ENCODE measurements at regions not wholly inside any gene's neighbourhood (a gene's known extent, or its start where the extent isn't known, plus 50 kb on each side); places are given as distances from the start of the nearest gene placed in this dataset.

DNA sequence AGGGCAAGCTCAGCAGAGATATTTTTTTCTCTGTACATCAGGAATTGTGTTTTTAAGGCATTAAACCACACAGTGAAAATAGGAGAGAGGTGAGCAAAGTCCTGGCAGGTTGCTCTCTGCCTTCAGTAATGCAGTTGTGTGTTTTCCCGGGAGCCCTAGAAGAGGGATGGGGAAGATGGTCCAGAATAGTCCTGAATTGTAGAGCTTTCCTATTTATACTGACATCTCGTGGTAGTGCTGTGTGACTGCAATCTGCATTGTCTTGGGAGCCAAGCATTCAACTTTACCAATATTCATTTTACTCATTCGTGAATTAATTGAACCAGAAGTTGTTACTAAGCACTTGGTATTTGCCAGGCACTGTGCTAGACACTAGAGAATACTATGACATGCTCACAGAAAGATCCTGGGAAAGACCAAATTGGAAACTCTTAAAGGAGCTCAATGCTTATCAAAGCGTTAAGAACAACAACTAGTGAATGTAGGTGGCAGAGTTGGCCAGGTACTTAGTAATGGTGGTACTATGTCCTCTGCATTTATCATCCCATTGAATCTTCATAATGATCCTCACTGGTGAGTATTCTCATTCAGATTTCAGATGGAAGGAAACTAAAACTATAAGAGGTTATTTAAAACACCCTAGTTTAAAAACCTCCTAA lies 214.6 kb downstream of the TRIB2 start:
- Histone ChIP-seq H3K27ac (ENCODE audit: low read depth, low read length) (no peak overlapping the region), H3K9ac (ENCODE audit: low read depth, low read length) (no peak overlapping the region), H3K36me3 (ENCODE audit: insufficient read depth, low read length) (no peaks in the 10 kb centered on the region), H3K4me1 (ENCODE audit: insufficient read depth, low read length) (peaks cover 24% of the 10 kb centered on the region; the same call in 1 of the 2 replicates), H3K9me3 (ENCODE audit: insufficient read depth, low read depth, low read length) (no peaks in the 10 kb centered on the region), H3K27me3 (ENCODE audit: insufficient read depth, low read length) (no peaks in the 10 kb centered on the region), H3K4me3 (ENCODE audit: low read length) (no peak overlapping the region)
- 37% methylated on average over 4 of the region's 4 CpGs for WGBS

DNA sequence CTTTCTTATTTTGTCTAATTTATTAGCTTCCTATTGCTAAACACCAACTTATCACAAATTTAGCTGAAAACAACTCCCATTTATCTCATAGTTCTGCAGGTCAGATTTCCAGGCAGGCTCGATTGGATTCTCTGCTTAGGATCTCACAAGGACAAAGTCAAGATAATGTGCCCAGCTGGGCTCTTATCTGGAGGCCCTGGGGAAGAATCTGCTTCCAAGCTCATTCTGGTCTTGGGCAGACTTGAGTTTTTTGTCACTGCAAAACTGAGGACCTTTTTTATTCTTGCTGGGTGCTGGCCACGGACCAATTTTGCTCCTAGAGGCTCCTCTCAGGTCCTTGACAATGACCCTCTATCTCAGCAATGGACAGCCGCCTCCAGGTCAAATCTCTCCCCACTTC lies 215.5 kb downstream of the TRIB2 start:
- no peak overlapping the region for H3K9ac ChIP-seq (ENCODE audit: low read depth, low read length)
- H3K4me3 ChIP-seq (ENCODE audit: low read length), result no peak overlapping the region
- no peaks in the 10 kb centered on the region for H3K36me3 ChIP-seq (ENCODE audit: insufficient read depth, low read length)
- peaks cover 24% of the 10 kb centered on the region; the same call in 1 of the 2 replicates for H3K4me1 ChIP-seq (ENCODE audit: insufficient read depth, low read length)
- H3K27me3 ChIP-seq (ENCODE audit: insufficient read depth, low read length), result no peaks in the 10 kb centered on the region
- WGBS, result 77% methylated on average over 3 of the region's 3 CpGs
- H3K27ac ChIP-seq (ENCODE audit: low read depth, low read length), result no peak overlapping the region
- H3K9me3 ChIP-seq (ENCODE audit: insufficient read depth, low read depth, low read length), result no peaks in the 10 kb centered on the region

DNA sequence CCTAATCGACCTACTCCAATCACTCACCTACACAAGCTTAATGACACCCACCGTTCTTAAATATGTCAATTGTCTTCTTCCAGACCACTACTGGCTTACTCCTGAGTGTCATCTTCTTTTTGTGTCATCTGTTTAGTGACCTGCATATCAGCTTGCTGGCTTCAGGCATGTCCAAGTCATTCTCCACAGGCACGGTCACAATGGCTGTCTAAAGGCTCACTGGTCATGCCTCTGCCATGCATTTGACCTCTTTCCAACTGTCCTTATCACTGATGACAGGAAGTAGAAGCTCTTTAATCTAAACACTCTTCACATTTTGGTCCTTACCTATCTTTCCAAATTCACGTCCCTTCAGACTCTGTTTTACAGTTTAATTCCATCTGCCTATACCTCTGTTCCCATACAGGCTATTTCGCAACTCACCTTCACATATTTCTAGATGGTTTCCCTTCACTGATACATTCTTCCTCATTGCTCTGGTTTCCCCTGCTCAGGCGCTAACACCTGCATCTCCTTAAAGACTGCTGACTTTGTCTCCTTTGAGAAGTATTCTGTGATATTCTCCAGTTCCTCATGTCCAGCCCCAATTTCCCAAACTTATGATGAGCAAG lies 217.5 kb downstream of the TRIB2 start:
- Histone ChIP-seq H3K9ac (ENCODE audit: low read depth, low read length) (no peak overlapping the region), H3K36me3 (ENCODE audit: insufficient read depth, low read length) (no peaks in the 10 kb centered on the region), H3K27me3 (ENCODE audit: insufficient read depth, low read length) (no peaks in the 10 kb centered on the region), H3K4me1 (ENCODE audit: insufficient read depth, low read length) (peaks cover 9% of the 10 kb centered on the region; the same call in 1 of the 2 replicates), H3K4me3 (ENCODE audit: low read length) (no peak overlapping the region), H3K27ac (ENCODE audit: low read depth, low read length) (no peak overlapping the region), H3K9me3 (ENCODE audit: insufficient read depth, low read depth, low read length) (no peaks in the 10 kb centered on the region)
- 90% methylated on average over 6 of the region's 6 CpGs for WGBS

DNA sequence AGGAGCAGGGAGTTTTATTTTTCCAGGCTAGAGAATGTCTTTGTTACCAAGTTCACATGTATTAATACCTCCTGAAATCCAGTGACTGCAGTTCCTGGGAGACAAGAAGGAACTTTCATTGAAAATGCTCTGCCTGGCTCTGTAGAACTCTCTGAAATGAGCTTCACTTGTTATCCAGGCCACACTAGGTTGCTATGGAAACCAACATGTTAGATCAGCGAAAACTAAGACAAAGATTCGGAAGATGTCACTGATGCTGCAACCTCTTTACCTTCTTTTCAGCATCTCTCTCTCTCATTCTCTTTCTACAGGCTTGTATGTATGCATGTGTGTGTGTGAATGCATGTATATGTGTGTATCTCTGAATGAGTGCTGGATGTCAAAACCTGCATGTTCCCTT lies 218.5 kb downstream of the TRIB2 start:
- H3K9ac ChIP-seq (ENCODE audit: low read depth, low read length), result no peak overlapping the region
- H3K4me3 ChIP-seq (ENCODE audit: low read length), result no peak overlapping the region
- H3K9me3 ChIP-seq (ENCODE audit: insufficient read depth, low read depth, low read length), result no peaks in the 10 kb centered on the region
- no peaks in the 10 kb centered on the region for H3K27me3 ChIP-seq (ENCODE audit: insufficient read depth, low read length)
- H3K36me3 ChIP-seq (ENCODE audit: insufficient read depth, low read length), result no peaks in the 10 kb centered on the region
- no peak overlapping the region for H3K27ac ChIP-seq (ENCODE audit: low read depth, low read length)
- H3K4me1 ChIP-seq (ENCODE audit: insufficient read depth, low read length), result no peaks in the 10 kb centered on the region
- WGBS, result 93% methylated on average over 2 of the region's 2 CpGs

DNA sequence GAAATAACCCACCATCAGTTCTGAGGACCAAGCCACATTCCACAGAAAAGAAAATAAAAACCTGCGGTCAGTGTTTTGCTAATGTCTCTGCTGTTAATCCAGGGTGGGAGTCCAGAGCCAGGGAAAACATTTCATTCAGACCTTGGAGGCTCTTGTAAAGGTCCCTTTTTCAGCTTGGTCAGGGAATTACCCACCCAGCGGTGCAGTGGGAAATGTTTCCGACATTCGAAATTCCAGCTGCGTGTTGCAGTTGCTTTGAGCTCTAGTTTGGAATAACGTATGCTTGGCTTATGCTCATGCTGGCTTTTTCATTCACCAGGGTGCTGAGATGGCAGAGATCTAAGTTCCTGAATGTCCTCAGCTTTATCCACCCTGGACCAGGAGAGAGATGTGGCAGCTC lies 219.1 kb downstream of the TRIB2 start:
- Histone ChIP-seq H3K36me3 (ENCODE audit: insufficient read depth, low read length) (no peaks in the 10 kb centered on the region), H3K9me3 (ENCODE audit: insufficient read depth, low read depth, low read length) (no peaks in the 10 kb centered on the region), H3K9ac (ENCODE audit: low read depth, low read length) (no peak overlapping the region), H3K27ac (ENCODE audit: low read depth, low read length) (no peak overlapping the region), H3K4me1 (ENCODE audit: insufficient read depth, low read length) (no peaks in the 10 kb centered on the region), H3K27me3 (ENCODE audit: insufficient read depth, low read length) (no peaks in the 10 kb centered on the region), H3K4me3 (ENCODE audit: low read length) (no peak overlapping the region)
- 93% methylated on average over 6 of the region's 6 CpGs for WGBS

DNA sequence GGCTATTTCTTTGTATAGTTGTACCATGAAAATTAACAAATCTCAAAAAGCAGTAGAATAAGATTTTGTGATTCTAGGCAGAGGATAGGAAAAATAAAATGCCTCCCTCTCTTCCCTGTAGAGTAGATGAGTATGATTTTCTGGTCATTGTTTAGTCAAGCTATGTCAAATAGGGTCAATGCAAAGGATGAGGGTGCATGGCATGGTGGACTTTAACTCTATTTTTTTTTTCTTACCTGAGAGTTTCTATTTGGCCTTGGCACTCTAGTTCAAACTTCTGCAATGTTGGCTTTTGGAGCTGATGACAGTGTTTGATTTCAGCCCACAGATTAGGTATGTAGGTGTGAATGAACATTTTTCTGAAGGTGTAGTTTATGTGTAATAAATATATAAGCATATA lies 224.5 kb downstream of the TRIB2 start:
- no peaks in the 10 kb centered on the region for H3K36me3 ChIP-seq (ENCODE audit: insufficient read depth, low read length)
- H3K9ac ChIP-seq (ENCODE audit: low read depth, low read length), result no peak overlapping the region
- H3K9me3 ChIP-seq (ENCODE audit: insufficient read depth, low read depth, low read length), result no peaks in the 10 kb centered on the region
- no peak overlapping the region for H3K4me3 ChIP-seq (ENCODE audit: low read length)
- H3K27ac ChIP-seq (ENCODE audit: low read depth, low read length), result no peak overlapping the region
- no peaks in the 10 kb centered on the region for H3K4me1 ChIP-seq (ENCODE audit: insufficient read depth, low read length)
- H3K27me3 ChIP-seq (ENCODE audit: insufficient read depth, low read length), result no peaks in the 10 kb centered on the region

DNA sequence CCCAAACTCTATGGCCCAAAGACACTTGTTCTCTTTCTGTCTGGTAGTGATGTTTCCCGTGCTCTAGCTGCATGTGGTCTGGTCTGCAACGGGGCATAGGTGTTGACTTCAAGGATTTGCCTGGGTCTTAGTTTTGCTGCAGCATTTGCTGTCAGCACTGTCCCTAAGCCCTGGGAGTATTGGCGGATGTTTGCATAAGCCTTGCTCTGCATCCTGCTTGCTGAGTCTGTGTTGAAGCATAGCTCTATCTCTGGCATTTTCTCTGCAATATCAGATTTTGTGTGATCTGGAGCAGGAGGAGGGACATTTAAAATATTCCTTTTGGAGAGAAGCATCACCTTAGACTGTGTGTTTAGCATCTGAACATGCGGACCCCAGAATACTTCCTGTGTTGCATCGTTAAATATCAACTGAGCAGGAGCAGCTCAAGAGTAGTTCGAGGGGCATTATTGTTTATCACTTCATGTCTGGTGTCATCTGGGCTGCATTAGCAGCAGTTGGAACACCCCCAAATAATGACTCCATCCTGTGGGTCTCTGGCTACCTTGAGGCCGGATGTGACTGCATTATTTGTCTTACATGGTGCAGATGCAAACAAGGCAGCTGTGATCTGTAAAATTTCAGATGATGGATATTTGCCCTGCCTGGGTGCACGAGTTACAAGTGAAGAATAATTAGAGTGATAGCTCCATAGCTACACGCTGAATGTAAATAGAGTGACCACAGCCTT lies 231.7 kb downstream of the TRIB2 start:
- Histone ChIP-seq H3K9me3 (ENCODE audit: insufficient read depth, low read depth, low read length) (no peaks in the 10 kb centered on the region), H3K4me1 (ENCODE audit: insufficient read depth, low read length) (peaks cover 6% of the 10 kb centered on the region; the same call in 1 of the 2 replicates), H3K27ac (ENCODE audit: low read depth, low read length) (no peak overlapping the region), H3K36me3 (ENCODE audit: insufficient read depth, low read length) (no peaks in the 10 kb centered on the region), H3K27me3 (ENCODE audit: insufficient read depth, low read length) (no peaks in the 10 kb centered on the region), H3K9ac (ENCODE audit: low read depth, low read length) (no peak overlapping the region), H3K4me3 (ENCODE audit: low read length) (no peak overlapping the region)
- WGBS, result 81% methylated on average over 9 of the region's 9 CpGs

DNA sequence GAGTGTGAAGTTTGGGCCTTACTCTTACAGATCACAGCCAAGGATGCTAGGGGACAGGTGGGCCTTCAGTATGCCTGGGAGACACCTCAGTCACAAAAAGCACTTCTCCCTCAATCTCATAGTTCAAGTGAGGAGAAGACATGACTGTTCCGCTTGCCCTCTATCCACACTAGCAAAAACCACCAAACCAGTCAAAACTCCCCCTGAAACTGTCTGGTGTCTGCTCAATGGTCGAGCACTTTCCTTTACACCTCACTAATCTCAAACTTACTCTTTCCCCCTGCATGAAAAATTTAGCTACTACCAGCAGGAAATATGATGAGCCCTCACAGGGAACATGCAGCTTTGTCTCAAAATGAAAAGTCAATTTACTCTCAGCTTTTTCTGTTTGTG lies 232.2 kb downstream of the TRIB2 start:
- WGBS, result over 99% methylated on average over 2 of the region's 2 CpGs
- H3K27ac ChIP-seq (ENCODE audit: low read depth, low read length), result no peak overlapping the region
- no peaks in the 10 kb centered on the region for H3K27me3 ChIP-seq (ENCODE audit: insufficient read depth, low read length)
- no peak overlapping the region for H3K9ac ChIP-seq (ENCODE audit: low read depth, low read length)
- peaks cover 6% of the 10 kb centered on the region; the same call in 1 of the 2 replicates for H3K4me1 ChIP-seq (ENCODE audit: insufficient read depth, low read length)
- H3K9me3 ChIP-seq (ENCODE audit: insufficient read depth, low read depth, low read length), result no peaks in the 10 kb centered on the region
- H3K36me3 ChIP-seq (ENCODE audit: insufficient read depth, low read length), result no peaks in the 10 kb centered on the region
- H3K4me3 ChIP-seq (ENCODE audit: low read length), result no peak overlapping the region

DNA sequence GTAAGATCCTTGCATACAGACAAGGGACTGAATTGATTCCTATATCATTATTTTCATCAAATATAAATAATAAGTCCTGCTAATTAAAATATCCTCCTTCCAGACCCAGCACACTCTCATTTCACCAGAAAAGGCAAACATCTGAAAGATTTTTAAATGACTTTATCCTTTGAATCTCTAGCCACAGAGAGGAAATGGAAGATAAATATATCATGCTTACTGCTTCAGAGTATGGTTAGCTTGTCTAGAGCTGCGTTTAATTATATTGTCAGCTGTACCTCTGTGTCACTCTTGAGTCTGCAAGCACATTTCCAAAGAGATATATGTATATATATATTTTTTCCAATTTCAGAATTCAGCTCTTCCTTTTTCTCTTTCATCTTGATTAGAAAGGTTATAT lies 232.7 kb downstream of the TRIB2 start:
- no peak overlapping the region for H3K9ac ChIP-seq (ENCODE audit: low read depth, low read length)
- H3K4me3 ChIP-seq (ENCODE audit: low read length), result no peak overlapping the region
- no peaks in the 10 kb centered on the region for H3K27me3 ChIP-seq (ENCODE audit: insufficient read depth, low read length)
- H3K27ac ChIP-seq (ENCODE audit: low read depth, low read length), result no peak overlapping the region
- 100% methylated on average over 1 of the region's 1 CpG for WGBS
- no peaks in the 10 kb centered on the region for H3K9me3 ChIP-seq (ENCODE audit: insufficient read depth, low read depth, low read length)
- no peaks in the 10 kb centered on the region for H3K36me3 ChIP-seq (ENCODE audit: insufficient read depth, low read length)
- peaks cover 6% of the 10 kb centered on the region; the same call in 1 of the 2 replicates for H3K4me1 ChIP-seq (ENCODE audit: insufficient read depth, low read length)

DNA sequence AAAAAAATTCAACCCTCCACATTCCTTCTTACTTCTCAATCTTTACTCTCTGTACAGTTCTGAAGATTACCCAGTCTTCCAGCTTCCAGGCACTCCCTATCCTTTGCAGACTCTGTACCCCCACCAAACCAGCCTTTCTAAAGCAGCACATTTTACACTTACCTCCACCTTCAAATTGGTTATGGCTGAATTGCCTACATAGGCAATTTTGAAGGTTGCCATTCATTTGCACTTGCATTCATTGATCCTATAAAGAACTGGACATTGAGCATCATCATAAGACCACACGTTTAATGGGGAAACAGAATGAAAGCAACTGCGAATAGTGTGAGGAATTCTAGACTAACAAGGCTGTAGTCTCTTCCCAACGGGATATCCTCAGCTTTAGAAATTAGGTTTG lies 233.4 kb downstream of the TRIB2 start:
- H3K9me3 ChIP-seq (ENCODE audit: insufficient read depth, low read depth, low read length), result no peaks in the 10 kb centered on the region
- no peak overlapping the region for H3K27ac ChIP-seq (ENCODE audit: low read depth, low read length)
- 97% methylated on average over 3 of the region's 3 CpGs for WGBS
- peaks cover 6% of the 10 kb centered on the region; the same call in 1 of the 2 replicates for H3K4me1 ChIP-seq (ENCODE audit: insufficient read depth, low read length)
- H3K9ac ChIP-seq (ENCODE audit: low read depth, low read length), result no peak overlapping the region
- H3K36me3 ChIP-seq (ENCODE audit: insufficient read depth, low read length), result no peaks in the 10 kb centered on the region
- H3K27me3 ChIP-seq (ENCODE audit: insufficient read depth, low read length), result no peaks in the 10 kb centered on the region
- H3K4me3 ChIP-seq (ENCODE audit: low read length), result no peak overlapping the region

DNA sequence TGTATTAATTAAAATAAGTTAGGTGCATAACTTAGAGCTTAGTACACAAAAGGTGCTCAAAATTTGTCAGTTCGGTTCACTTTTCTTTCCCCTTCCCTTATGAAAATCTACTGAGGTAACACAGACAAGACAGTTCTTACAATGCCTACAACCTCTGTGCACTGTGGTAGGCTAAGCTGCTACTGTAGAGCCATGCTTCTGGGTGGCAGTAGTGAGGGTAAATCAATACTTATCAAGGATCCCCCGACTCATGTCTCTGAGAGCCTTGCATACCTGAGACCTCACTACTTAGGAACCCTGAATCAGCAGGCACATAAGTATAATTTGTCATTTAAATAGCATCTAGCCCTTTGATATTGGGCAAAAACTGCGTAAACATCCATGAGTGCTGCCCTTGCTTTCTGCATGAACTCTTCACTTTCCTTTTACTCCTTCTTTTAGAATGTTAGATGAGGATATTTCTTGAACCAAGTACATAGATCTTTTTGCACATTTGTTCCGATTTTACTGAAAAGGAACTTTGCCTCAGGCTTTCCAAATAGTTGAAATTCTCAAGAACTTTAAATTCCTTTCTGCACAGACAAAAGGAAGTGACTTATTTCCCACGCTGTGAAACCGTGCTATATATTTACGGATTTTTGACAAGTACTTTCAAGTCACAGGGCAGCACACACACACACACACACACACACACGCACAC lies 234.4 kb downstream of the TRIB2 start:
- no peaks in the 10 kb centered on the region for H3K36me3 ChIP-seq (ENCODE audit: insufficient read depth, low read length)
- WGBS, result 76% methylated on average over 7 of the region's 8 CpGs
- no peak overlapping the region for H3K4me3 ChIP-seq (ENCODE audit: low read length)
- H3K4me1 ChIP-seq (ENCODE audit: insufficient read depth, low read length), result peaks cover 6% of the 10 kb centered on the region; the same call in 1 of the 2 replicates
- no peak overlapping the region for H3K9ac ChIP-seq (ENCODE audit: low read depth, low read length)
- no peaks in the 10 kb centered on the region for H3K27me3 ChIP-seq (ENCODE audit: insufficient read depth, low read length)
- H3K27ac ChIP-seq (ENCODE audit: low read depth, low read length), result no peak overlapping the region
- no peaks in the 10 kb centered on the region for H3K9me3 ChIP-seq (ENCODE audit: insufficient read depth, low read depth, low read length)

Measured in HUES64 (cell line).